H9 (cell line): ENCODE measurements at regions not wholly inside any gene's neighbourhood (a gene's known extent, or its start where the extent isn't known, plus 50 kb on each side); places are given as distances from the start of the nearest gene placed in this dataset.

Source experiments
- DNase-seq: peaks from one replicate; pipeline ENCODE4 v3.0.0-alpha.2; 2017
- H2AFZ ChIP-seq: one replicate; pipeline ENCODE4 v1.6.1; 2013; ENCODE audit warnings: mild to moderate bottlenecking, low read length, control low read depth, moderate library complexity
- H2AK5ac ChIP-seq: 2 replicates; pipeline ENCODE4 v1.6.1; 2013; ENCODE audit warnings: low read length, control low read depth, mixed read lengths; ENCODE audit not compliant: insufficient read length
- H2BK120ac ChIP-seq: one replicate; pipeline ENCODE4 v1.6.1; 2013; ENCODE audit warnings: low read depth, mild to moderate bottlenecking, low read length, control low read depth, inconsistent platforms; ENCODE audit not compliant: poor library complexity, severe bottlenecking
- H2BK12ac ChIP-seq: 2 replicates; pipeline ENCODE4 v1.6.1; 2013; ENCODE audit warnings: low read length, control low read depth, mixed read lengths, low read depth; ENCODE audit not compliant: insufficient read length
- H2BK15ac ChIP-seq: 2 replicates; pipeline ENCODE4 v1.6.1; 2013; ENCODE audit warnings: low read depth, low read length, control low read depth
- H2BK20ac ChIP-seq: one replicate; pipeline ENCODE4 v1.6.1; 2013; ENCODE audit warnings: low read depth, mild to moderate bottlenecking, low read length, control low read depth, inconsistent platforms; ENCODE audit not compliant: poor library complexity, severe bottlenecking
- H2BK5ac ChIP-seq: 2 replicates; pipeline ENCODE4 v1.6.1; 2013; ENCODE audit warnings: low read length, control low read depth, mixed read lengths; ENCODE audit not compliant: insufficient read length
- H3K14ac ChIP-seq: 2 replicates; pipeline ENCODE4 v1.6.1; 2013; ENCODE audit warnings: low read length, control low read depth; ENCODE audit not compliant: insufficient read depth
- H3K18ac ChIP-seq: 2 replicates; pipeline ENCODE4 v1.6.1; 2013; ENCODE audit warnings: low read depth, mild to moderate bottlenecking, mixed read lengths, low read length, control low read depth; ENCODE audit not compliant: insufficient read length
- H3K23ac ChIP-seq: 2 replicates; pipeline ENCODE4 v1.6.1; 2013; ENCODE audit warnings: low read length, control low read depth, mixed read lengths, low read depth; ENCODE audit not compliant: insufficient read length
- H3K23me2 ChIP-seq: 2 replicates; pipeline ENCODE4 v1.6.1; 2013; ENCODE audit warnings: low read depth, mild to moderate bottlenecking, mixed read lengths, low read length, control low read depth; ENCODE audit not compliant: insufficient read length, poor library complexity, severe bottlenecking
- H3K27ac ChIP-seq: 2 replicates; pipeline ENCODE4 v1.5.1; 2013; ENCODE audit warnings: low read length, control low read depth, mixed read lengths, low read depth; ENCODE audit not compliant: insufficient read length
- H3K27me3 ChIP-seq: 2 replicates; pipeline ENCODE4 v1.6.1; 2013; ENCODE audit warnings: low read length, control low read depth, inconsistent platforms; ENCODE audit not compliant: insufficient read depth
- H3K4ac ChIP-seq: 2 replicates; pipeline ENCODE4 v1.6.1; 2013; ENCODE audit warnings: low read depth, mild to moderate bottlenecking, control low read depth, inconsistent platforms, low read length, moderate library complexity
- H3K4me1 ChIP-seq: 2 replicates; pipeline ENCODE4 v1.6.1; 2013; ENCODE audit warnings: low read length, control low read depth, inconsistent platforms; ENCODE audit not compliant: insufficient read depth
- H3K4me2 ChIP-seq: 2 replicates; pipeline ENCODE4 v1.6.1; 2013; ENCODE audit warnings: low read length, control low read depth, mixed read lengths; ENCODE audit not compliant: insufficient read length, insufficient read depth
- H3K56ac ChIP-seq: 2 replicates; pipeline ENCODE4 v1.6.1; 2013; ENCODE audit warnings: low read depth, mild to moderate bottlenecking, mixed read lengths, low read length, control low read depth; ENCODE audit not compliant: insufficient read length
- H3K79me1 ChIP-seq: 2 replicates; pipeline ENCODE4 v1.6.1; 2013; ENCODE audit warnings: low read depth, mild to moderate bottlenecking, moderate library complexity, low read length, control low read depth, inconsistent platforms; ENCODE audit not compliant: insufficient read depth, poor library complexity, severe bottlenecking
- H3K79me2 ChIP-seq: 2 replicates; pipeline ENCODE4 v1.6.1; 2013; ENCODE audit warnings: low read length, control low read depth, inconsistent platforms; ENCODE audit not compliant: insufficient read depth
- H3K9ac ChIP-seq: 2 replicates; pipeline ENCODE4 v1.6.1; 2013; ENCODE audit warnings: low read length, control low read depth, mixed read lengths; ENCODE audit not compliant: insufficient read length; ENCODE audit errors: extremely low read depth
- H3K9me3 ChIP-seq: one replicate; pipeline ENCODE4 v1.6.1; 2013; ENCODE audit warnings: low read depth, low read length, inconsistent platforms; ENCODE audit not compliant: control insufficient read depth
- H3T11ph ChIP-seq: one replicate; pipeline ENCODE4 v1.6.1; 2013; ENCODE audit warnings: mild to moderate bottlenecking, low read length, control low read depth, inconsistent platforms
- H4K20me1 ChIP-seq: one replicate; pipeline ENCODE4 v1.6.1; 2013; ENCODE audit not compliant: control insufficient read depth, insufficient read length, insufficient read depth
- H4K5ac ChIP-seq: 2 replicates; pipeline ENCODE4 v1.6.1; 2013; ENCODE audit warnings: low read depth, mild to moderate bottlenecking, mixed read lengths, low read length, control low read depth; ENCODE audit not compliant: insufficient read length
- H4K8ac ChIP-seq: replicated peaks from 2 replicates; pipeline ENCODE4 v1.6.1; 2013; ENCODE audit warnings: low read length, control low read depth, mixed read lengths, low read depth; ENCODE audit not compliant: insufficient read length
- H4K91ac ChIP-seq: 2 replicates; pipeline ENCODE4 v1.6.1; 2013; ENCODE audit warnings: low read depth, mild to moderate bottlenecking, moderate library complexity, mixed read lengths, low read length, control low read depth; ENCODE audit not compliant: insufficient read length
- H3K27ac Mint-ChIP-seq, 3 experiments: 2 replicates in 2 of 3; 3 replicates in 1 of 3; pipeline ENCODE4 v1.8.0; 2020 to 2021; ENCODE audit warnings: mixed read lengths in 3 of 3, mild to moderate bottlenecking in 1 of 3, moderate library complexity in 1 of 3
- H3K27me3 Mint-ChIP-seq: 2 replicates; pipeline ENCODE4 v1.8.0; 2021; ENCODE audit warnings: low read depth, mild to moderate bottlenecking, moderate library complexity, mixed read lengths
- H3K36me3 Mint-ChIP-seq, 3 experiments: 2 replicates in 2 of 3; 3 replicates in 1 of 3; pipeline ENCODE4 v1.8.0; 2020 to 2021; ENCODE audit warnings: low read depth in 3 of 3, mixed read lengths in 3 of 3; ENCODE audit not compliant: insufficient read depth in 1 of 3
- H3K4me1 Mint-ChIP-seq, 2 experiments: 2 replicates each; pipeline ENCODE4 v1.8.0; 2020; ENCODE audit warnings: mixed read lengths in 2 of 2
- H3K4me3 Mint-ChIP-seq, 2 experiments: 2 replicates in 1 of 2; 3 replicates in 1 of 2; pipeline ENCODE4 v1.8.0; 2020 to 2021; ENCODE audit warnings: mild to moderate bottlenecking in 2 of 2, mixed read lengths in 2 of 2, moderate library complexity in 1 of 2
- H3K9me3 Mint-ChIP-seq, 2 experiments: 2 replicates in 1 of 2; 3 replicates in 1 of 2; pipeline ENCODE4 v1.8.0; 2020; ENCODE audit warnings: mild to moderate bottlenecking in 2 of 2, mixed read lengths in 2 of 2, moderate library complexity in 1 of 2
- WGBS: extraction: QIAGEN DNeasy Blood & Tissue Kit; methylation state at CpG from one replicate; pipeline ENCODE4 v1.1.7; 2013; ENCODE audit warnings: missing lambda C conversion rate, low lambda C conversion rate, mixed read lengths; ENCODE audit not compliant: insufficient read length; ENCODE audit errors: extremely low coverage; 5-methylcytosine and 5-hydroxymethylcytosine counted together
- TF ChIP-seq, protein P1 (sequence below): fragments of 200-600 bp; sonication (generic); conservative IDR thresholded peaks from 3 replicates; pipeline ENCODE4 v1.8.0; 2021; ENCODE audit warnings: antibody characterized with exemption, mild to moderate bottlenecking

- Histone ChIP-seq H3K23me2 (no peaks in the 10 kb centered on the region), H3K18ac (no peak overlapping the region), H4K5ac (no peak overlapping the region), H2AFZ (no peak overlapping the region), H2BK5ac (no peak overlapping the region), H3K14ac (no peak overlapping the region), H4K8ac (no peak overlapping the region), H2BK12ac (no peak overlapping the region), H4K91ac (no peak overlapping the region), H3K9me3 (no peaks in the 10 kb centered on the region), H3K4ac (no peak overlapping the region), H3K27me3 (no peaks in the 10 kb centered on the region), H4K20me1 (no peaks in the 10 kb centered on the region), H3K9ac (no peak overlapping the region), H2AK5ac (no peak overlapping the region), H3K4me1 (peaks cover 6% of the 10 kb centered on the region; the same call in 1 of the 2 replicates), H3K79me2 (no peaks in the 10 kb centered on the region), H3K79me1 (no peaks in the 10 kb centered on the region), H3K27ac (no peak overlapping the region), H3K4me2 (no peak overlapping the region), H3T11ph (no peak overlapping the region), H3K23ac (no peak overlapping the region), H2BK120ac (no peak overlapping the region), H3K56ac (no peak overlapping the region), H2BK15ac (no peak overlapping the region), H2BK20ac (no peak overlapping the region)
- no peak overlapping the region for H3K4me3 Mint-ChIP-seq
- no peaks in the 10 kb centered on the region; a peak in 1 of 7 replicates for H3K36me3 Mint-ChIP-seq
- no peaks in the 10 kb centered on the region for H3K27me3 Mint-ChIP-seq
- no peak overlapping the region for H3K27ac Mint-ChIP-seq
- H3K4me1 Mint-ChIP-seq = peaks cover 23 to 24% of the 10 kb centered on the region in 2 experiments
- TF ChIP-seq, protein P1, sequence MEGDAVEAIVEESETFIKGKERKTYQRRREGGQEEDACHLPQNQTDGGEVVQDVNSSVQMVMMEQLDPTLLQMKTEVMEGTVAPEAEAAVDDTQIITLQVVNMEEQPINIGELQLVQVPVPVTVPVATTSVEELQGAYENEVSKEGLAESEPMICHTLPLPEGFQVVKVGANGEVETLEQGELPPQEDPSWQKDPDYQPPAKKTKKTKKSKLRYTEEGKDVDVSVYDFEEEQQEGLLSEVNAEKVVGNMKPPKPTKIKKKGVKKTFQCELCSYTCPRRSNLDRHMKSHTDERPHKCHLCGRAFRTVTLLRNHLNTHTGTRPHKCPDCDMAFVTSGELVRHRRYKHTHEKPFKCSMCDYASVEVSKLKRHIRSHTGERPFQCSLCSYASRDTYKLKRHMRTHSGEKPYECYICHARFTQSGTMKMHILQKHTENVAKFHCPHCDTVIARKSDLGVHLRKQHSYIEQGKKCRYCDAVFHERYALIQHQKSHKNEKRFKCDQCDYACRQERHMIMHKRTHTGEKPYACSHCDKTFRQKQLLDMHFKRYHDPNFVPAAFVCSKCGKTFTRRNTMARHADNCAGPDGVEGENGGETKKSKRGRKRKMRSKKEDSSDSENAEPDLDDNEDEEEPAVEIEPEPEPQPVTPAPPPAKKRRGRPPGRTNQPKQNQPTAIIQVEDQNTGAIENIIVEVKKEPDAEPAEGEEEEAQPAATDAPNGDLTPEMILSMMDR = no peak
- no peaks in the 10 kb centered on the region; a peak in 1 of 5 replicates for H3K9me3 Mint-ChIP-seq
- DNase-seq = no peak
- WGBS = no CpG with 5 or more reads among the region's 2 CpGs
These were observed 233.5 kb upstream of the PGRMC2 start for GRCh38 chr4:128521156-128521555.
